ENCODE measurements at regions not wholly inside any gene's neighbourhood (a gene's known extent, or its start where the extent isn't known, plus 50 kb on each side); places are given as distances from the start of the nearest gene placed in this dataset.

GRCh38 chr10:131802996-131803395 lies 97.8 kb upstream of the PPP2R2D start:
- Histone ChIP-seq H3K4me1 (no peaks in the 10 kb centered on the region), H3K4me3 (no peak overlapping the region), H3K9me3 (peaks cover 8% of the 10 kb centered on the region), H3K36me3 (no peaks in the 10 kb centered on the region), H3K27ac (no peak overlapping the region), H3K27me3 (no peaks in the 10 kb centered on the region)
- DNase-seq (ENCODE audit: low spot score in 2 of 2) = peak in 1 of 2 donors; percentile 52
- no peak for TF ChIP-seq POLR2AphosphoS5 (IDR thresholded peaks at IDR 0.05)
- no peak for TF ChIP-seq CTCF (IDR thresholded peaks at IDR 0.05)
- WGBS = 73% methylated on average over 13 of the region's 13 CpGs

DNA sequence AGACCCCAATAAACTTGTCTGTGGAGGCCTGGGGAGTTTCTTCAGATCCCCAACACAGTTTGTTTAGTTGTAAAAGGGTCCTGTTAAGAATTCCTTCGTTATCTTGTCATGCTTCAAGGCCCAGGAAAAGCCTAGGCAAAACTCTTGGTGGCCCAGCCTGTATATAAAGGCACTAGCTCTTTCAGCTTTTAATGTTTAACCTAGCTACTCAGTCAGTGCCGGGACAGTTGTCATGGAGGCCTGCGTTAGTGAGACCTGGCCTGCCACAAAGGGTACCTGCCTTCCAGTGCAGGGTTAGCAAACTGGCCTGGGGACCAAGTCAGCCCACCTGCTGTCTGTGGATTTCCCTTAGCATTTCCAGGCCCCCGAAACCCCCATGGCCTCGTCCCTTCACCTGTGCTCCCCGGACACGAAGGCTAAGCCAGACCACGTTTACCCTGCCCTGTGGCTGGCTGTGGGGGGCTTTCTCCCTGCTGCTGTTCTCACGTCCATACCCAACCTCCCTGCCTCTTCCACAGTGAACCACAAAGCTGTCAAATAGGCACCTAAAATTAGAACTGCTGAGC lies 96.9 kb upstream of the PPP2R2D start:
- 80% methylated on average over 9 of the region's 9 CpGs for WGBS
- Histone ChIP-seq H3K36me3 (no peaks in the 10 kb centered on the region), H3K4me3 (no peak overlapping the region), H3K27me3 (peaks cover 6% of the 10 kb centered on the region), H3K9me3 (peaks cover 8% of the 10 kb centered on the region), H3K4me1 (no peaks in the 10 kb centered on the region), H3K27ac (no peak overlapping the region)
- TF ChIP-seq POLR2A (IDR thresholded peaks at IDR 0.05) (no peak), POLR2AphosphoS5 (IDR thresholded peaks at IDR 0.05) (no peak)
- peak in 1 of 2 donors; percentile 54 for DNase-seq (ENCODE audit: low spot score in 2 of 2)

DNA sequence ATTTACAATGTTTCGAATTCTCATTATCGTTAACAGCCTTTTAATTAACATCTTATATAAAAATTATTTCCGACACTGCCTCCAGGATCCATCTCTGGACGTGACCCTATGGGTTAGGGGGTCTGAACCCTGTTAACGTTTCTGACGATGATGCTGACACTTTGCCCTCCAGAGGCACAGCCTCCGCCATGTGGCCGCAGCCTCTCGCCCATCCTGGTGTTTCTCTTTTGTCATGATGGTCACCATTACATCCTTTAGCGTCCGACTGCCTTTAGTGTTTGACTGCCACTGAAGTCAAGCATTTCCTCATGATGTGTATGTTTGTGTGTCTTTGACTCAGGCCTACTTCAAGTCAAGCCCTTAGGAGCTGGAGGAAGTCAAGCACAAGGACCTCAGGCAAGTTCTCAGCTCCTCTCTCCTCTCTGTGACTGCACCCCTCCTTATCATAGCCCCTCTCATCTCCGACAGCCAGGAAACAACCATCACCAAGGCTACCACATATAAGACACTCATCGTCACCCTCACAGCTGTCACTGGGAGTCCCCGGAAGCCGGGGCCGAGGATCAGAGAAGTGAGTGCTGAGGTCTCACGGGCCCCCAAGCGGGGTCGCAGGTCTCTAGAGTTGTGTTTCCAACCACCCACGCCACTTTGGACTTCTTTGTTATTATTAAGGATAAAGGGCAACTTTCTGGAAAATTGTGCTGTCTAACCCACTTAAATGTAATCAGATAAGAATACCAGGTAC lies 96.1 kb upstream of the PPP2R2D start:
- H3K4me3 ChIP-seq = no peak overlapping the region
- H3K4me1 ChIP-seq = no peaks in the 10 kb centered on the region
- 89% methylated on average over 20 of the region's 20 CpGs for WGBS
- H3K36me3 ChIP-seq = no peaks in the 10 kb centered on the region
- peaks cover 12% of the 10 kb centered on the region for H3K27me3 ChIP-seq
- peak in 1 of 2 donors; percentile 67 for DNase-seq (ENCODE audit: low spot score in 2 of 2)
- H3K9me3 ChIP-seq = peaks cover 2% of the 10 kb centered on the region
- TF ChIP-seq EP300 (IDR thresholded peaks at IDR 0.05) = no peak
- no peak for TF ChIP-seq POLR2AphosphoS5 (IDR thresholded peaks at IDR 0.05)
- no peak for TF ChIP-seq CTCF (IDR thresholded peaks at IDR 0.05)
- no peak for TF ChIP-seq POLR2A (IDR thresholded peaks at IDR 0.05)
- H3K27ac ChIP-seq = no peak overlapping the region

GRCh38 chr10:131805696-131806095 lies 95.1 kb upstream of the PPP2R2D start:
- DNase-seq (ENCODE audit: low spot score in 2 of 2) = peak in 1 of 2 donors; percentile 45
- no peaks in the 10 kb centered on the region for H3K36me3 ChIP-seq
- H3K4me3 ChIP-seq = no peak overlapping the region
- 87% methylated on average over 4 of the region's 4 CpGs for WGBS
- no peaks in the 10 kb centered on the region for H3K9me3 ChIP-seq
- no peak for TF ChIP-seq POLR2A (IDR thresholded peaks at IDR 0.05)
- TF ChIP-seq CTCF (IDR thresholded peaks at IDR 0.05) = no peak
- no peak for TF ChIP-seq EP300 (IDR thresholded peaks at IDR 0.05)
- TF ChIP-seq POLR2AphosphoS5 (IDR thresholded peaks at IDR 0.05) = no peak
- no peaks in the 10 kb centered on the region for H3K4me1 ChIP-seq
- peaks cover 20% of the 10 kb centered on the region for H3K27me3 ChIP-seq
- H3K27ac ChIP-seq = no peak overlapping the region

- TF ChIP-seq POLR2AphosphoS5 (IDR thresholded peaks at IDR 0.05) (no peak), POLR2A (IDR thresholded peaks at IDR 0.05) (no peak), CTCF (IDR thresholded peaks at IDR 0.05) (no peak), EP300 (IDR thresholded peaks at IDR 0.05) (no peak)
- Histone ChIP-seq H3K27ac (no peak overlapping the region), H3K36me3 (no peaks in the 10 kb centered on the region), H3K9me3 (no peaks in the 10 kb centered on the region), H3K4me1 (no peaks in the 10 kb centered on the region), H3K4me3 (no peak overlapping the region), H3K27me3 (peaks cover 22% of the 10 kb centered on the region)
- DNase-seq (ENCODE audit: low spot score in 2 of 2) = peak in 1 of 2 donors; percentile 67
- WGBS = 77% methylated on average over 10 of the region's 10 CpGs
These were observed 94.7 kb upstream of the PPP2R2D start for GRCh38 chr10:131806146-131806545.

Data from suprapubic skin (tissue), 4 donors.